CD4-positive, alpha-beta T cell treated with Interleukin-17A for 1 hour (primary cell): ENCODE measurements at regions not wholly inside any gene's neighbourhood (a gene's known extent, or its start where the extent isn't known, plus 50 kb on each side); places are given as distances from the start of the nearest gene placed in this dataset.
"Not testable (repeated sequence)": the region's sequence is repeated elsewhere in the genome, so short reads cannot be mapped to it uniquely, and the experiment has no call there.

Source experiments
- DNase-seq: peaks from one replicate; pipeline ENCODE4 v3.0.0-alpha.2; 2020

DNA sequence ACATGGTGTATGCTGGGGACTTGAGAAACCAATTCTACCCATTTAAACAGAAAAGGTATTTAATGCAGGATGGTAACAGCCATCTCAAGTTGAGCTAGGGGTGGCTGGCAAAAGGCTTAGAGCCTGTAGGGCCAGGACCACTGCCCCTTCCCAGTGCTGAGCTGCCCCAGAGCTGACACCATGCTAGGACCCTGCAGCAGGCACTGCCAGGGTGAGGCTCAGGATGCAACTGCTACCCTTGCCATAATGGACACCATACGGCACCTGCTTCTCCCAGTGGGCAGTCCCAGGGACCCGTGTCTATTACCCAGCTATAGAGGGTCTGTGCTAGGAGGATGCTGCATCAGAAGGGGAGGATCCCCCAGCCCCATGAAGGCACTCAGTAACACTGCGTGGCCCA lies 160.7 kb upstream of the ADCY1 start:
- no peak for DNase-seq

DNA sequence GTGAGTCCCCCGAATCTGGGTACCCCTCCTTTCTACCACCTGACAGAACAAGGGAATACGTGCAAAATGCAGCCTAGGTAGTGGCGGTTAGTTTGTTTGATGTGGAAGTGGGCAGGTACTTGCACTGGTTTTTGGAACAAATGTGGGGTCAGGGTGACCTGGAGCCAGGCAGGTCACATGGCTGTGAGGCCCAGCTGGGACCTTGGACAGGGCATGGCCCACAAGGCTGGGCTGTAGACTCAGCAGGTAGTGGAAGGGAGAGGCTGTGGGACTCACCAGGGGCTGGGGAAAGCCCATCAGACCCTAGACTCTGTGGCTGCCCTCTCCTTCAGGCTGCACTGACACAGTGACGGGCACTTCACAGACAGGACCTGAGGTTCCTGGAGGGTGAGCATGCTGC lies 159.9 kb upstream of the ADCY1 start:
- DNase-seq, result no peak

DNA sequence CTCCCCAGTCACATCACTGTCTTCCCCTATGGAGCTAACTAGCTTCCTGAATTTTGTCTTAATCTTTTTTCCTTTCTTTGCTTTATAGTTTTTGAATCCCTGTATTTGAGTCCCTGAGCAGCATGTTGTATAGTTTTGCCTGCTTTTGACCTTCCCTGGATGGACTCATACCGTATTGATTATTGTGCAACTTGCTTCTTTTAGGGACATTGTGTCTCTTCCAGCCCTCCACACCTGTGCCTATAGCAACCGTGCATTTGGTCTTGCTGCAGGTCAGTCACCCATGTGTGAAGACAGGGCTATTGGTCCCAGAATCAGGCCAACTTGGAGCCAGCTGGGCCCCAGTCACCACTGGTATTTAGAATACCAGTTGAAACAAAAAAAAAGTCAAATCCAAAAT lies 158.9 kb upstream of the ADCY1 start:
- DNase-seq, result no peak

DNA sequence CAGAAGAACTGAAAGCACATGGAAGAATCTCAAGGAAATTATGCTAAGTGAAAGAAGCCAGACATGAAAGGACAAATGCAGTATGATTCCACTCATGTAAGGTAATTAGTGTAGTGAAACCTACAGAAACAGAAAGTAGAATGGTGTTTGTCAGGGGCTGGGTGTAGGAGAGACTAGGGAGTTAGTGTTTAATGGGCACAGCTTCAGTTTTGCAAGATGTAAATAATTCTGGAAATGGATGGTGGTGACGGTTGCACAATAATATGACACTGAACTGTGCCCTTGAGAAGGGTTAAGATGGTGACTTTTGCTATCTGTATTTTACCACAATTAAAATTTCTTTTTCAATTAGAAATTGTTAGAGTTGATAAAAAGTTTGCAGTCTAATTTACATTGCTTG lies 157.3 kb upstream of the ADCY1 start:
- no peak for DNase-seq

DNA sequence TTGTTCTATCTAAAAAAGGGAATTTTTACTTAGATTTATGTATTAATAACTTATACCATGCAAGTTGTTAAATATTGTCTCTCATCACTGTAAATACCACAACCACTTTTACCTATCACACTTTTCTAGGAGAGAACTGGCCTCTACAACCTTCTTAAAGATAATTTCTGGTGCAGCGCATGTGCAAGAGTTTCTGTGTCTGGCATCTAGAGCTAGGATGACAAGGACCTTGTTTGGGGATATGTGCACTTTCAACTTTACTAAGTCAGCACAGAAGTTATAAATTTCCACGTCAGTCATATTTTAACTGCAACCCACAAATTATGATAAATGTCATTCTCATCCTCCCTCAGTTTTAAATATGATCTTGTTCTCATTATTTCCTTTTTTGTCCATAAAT lies 156.9 kb upstream of the ADCY1 start:
- DNase-seq, result no peak

DNA sequence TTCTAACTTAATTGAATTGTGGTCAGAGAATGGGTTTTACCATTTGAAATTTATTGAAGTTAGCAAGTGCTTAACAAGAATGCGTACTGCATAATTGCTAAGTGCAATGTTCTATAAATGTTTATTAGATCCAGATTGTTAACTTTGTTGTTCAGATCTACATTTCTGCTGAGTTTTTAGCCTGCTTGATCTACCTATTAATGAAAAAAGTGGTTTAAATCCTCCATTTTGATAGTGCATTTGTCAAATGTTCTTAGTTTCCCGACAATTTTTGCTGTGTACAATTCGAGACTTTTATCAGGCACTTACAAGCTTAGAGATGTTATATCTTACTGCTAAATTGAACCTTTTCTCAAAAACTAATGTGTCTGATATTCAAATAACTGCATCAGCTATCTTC lies 156.4 kb upstream of the ADCY1 start:
- no peak for DNase-seq

DNA sequence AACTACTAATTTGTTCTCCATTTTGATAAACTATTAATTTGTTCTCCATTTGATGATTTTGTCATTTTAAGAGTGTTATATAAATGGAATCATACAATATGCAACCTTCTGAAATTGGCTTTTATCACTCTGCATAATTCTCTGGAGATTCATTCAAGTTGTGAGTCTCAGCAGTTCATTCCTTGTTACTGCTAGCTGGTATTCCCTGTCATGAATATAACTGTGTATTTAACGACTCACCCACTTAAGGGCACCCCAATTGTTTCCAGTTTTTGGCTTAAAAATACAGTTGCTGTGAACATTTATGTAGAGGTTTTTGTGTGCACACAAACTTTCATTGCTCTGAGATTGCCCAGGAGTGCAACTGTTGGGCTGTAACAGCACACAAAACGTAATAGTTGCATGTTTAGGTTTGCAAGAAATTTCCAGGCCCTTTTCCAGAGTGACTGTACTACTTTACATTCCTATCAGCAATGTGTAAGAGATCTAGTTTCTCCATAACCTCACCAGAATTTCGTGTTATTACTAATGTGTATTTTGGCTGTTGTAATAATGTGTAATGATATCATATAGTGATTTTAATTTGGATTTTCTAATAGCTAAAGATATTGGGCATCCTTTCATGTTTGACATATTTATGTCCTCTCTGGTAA lies 153.2 kb upstream of the ADCY1 start:
- no peak for DNase-seq

DNA sequence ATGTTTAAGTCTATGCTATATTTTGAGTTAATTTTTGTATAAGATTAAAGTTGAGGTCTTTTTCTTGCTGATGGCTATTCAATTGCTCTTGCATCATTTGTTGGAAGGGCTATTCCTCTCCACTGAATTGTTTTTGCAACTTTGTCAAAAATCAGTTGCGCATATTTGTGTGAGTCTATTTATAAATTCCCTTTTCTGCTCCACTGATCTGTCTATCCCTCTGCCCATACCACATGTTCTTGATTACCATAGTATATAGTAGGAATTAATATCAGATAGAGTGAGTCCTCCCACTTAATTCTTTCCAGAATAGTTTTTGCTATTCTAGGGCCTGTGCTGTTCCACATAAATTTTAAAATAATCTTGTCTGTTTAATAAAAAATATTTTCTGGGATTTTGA lies 152.4 kb upstream of the ADCY1 start:
- no peak for DNase-seq

DNA sequence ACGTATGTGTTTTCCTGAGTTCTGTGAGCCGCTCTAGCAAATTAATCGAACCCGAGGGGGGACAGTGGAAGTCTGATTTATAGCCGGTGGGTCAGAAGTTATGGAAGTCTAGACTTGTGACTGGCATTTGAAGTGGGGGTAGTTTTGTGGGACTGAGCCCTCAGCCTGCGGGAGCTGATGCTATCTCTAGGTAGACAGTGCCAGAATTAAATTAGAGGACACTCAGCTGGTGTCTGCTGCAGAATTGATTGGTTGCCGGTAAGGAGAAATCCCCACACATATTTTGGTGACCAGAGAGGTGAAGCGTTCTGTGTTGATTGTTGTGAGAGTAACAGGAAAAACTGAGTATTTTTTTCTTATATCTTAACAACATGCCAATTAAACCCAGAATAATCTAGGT lies 143.8 kb upstream of the ADCY1 start:
- no peak for DNase-seq

DNA sequence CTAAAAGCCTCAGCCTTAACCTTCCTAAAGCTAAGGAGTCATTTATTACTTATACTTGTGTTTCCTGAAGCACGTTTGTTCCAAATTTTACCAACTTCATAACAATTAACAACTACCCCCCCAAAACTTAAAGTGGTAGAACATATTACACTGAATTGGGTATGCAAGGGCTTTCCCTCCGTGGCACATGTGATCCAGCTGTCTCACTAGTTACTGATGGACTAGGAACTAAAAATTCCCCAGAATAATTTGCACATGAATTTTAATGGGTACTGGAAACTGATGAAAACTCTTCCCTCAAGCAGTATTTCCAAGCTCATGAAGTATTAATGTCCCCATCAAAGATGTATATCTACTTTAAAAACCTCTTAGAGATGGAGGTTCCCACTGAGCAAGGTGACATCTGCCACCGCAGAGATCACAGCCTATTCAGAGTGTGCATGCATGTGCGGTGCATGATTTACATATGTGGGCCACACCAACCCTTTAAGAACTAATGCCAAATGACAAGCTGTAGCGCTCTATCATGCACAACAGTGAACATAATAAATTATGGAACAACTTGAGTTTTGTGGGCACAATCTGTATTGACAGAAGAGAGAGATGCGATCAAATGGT lies 139.9 kb upstream of the ADCY1 start:
- DNase-seq, result no peak

DNA sequence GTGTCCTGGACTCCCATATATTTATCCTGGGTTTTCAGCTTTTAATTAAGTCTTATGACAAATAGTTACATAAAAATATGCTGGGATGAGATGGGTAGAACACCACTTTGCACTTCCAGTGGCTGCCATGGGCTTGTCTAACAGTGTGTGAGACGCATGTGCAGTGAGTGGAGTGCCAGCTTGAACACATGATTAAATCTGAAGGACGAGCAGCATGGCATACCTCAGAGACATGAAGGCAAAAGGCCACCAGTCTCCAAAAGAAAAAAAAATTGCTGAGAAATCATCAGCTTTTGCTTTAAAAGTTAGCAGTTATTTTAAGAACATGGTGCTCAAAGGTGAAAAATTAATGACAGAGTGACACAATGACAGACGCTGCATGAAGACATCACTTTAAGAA lies 139.0 kb upstream of the ADCY1 start:
- DNase-seq, result no peak

DNA sequence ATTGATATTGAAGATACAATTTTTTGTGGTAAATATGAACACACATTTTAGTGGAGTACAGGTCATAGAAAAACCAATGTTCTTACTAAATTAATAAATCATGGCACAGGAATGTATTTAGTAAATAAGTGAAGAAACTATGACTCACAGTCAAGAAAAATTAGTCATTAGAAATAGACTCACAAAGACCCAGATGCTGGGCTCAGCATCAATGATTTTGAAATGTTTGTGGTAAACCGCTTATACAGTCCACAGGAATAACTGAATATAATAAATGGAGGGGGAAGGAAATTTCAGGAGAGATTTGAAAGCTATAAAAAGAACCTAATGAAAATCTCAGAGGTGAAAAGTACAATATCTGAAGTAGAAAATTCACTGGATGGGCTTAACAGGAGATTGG lies 138.3 kb upstream of the ADCY1 start:
- DNase-seq, result no peak

DNA sequence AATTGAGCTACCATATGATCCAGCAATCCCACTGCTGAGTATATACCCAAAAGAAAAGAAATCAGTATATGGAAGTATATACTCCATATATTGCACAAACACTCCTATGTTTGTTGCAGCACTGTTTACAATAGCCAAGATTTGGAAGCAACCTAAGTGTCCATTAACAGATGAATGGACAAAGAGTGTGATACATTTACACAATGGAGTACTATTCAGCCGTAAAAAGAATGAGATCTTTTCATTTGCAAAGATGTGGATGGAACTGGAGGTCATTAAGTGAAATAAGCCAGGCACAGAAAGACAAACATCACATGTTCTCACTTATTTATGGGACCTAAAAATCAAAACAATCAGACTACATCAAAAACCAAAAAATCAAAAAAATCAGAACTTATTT lies 133.4 kb upstream of the ADCY1 start:
- DNase-seq, result not testable (repeated sequence)

DNA sequence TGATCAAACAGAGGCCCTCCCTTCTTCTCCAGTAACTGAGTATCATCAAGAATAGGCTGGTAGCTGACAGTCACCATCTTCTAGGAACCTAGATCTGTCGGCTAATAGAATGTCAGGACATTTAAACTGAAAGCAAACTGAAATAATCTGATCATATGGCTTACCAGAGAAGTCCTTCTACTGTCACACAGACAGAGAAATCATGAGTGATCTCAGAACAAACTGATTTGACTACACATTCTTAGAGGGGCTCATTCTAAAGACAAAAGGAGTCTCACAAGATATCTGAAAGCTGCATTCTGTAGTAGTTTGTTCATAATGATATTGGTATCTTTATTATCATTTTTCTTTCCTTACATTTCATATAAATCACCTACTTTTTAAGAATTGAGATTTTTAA lies 130.9 kb upstream of the ADCY1 start:
- DNase-seq, result no peak

DNA sequence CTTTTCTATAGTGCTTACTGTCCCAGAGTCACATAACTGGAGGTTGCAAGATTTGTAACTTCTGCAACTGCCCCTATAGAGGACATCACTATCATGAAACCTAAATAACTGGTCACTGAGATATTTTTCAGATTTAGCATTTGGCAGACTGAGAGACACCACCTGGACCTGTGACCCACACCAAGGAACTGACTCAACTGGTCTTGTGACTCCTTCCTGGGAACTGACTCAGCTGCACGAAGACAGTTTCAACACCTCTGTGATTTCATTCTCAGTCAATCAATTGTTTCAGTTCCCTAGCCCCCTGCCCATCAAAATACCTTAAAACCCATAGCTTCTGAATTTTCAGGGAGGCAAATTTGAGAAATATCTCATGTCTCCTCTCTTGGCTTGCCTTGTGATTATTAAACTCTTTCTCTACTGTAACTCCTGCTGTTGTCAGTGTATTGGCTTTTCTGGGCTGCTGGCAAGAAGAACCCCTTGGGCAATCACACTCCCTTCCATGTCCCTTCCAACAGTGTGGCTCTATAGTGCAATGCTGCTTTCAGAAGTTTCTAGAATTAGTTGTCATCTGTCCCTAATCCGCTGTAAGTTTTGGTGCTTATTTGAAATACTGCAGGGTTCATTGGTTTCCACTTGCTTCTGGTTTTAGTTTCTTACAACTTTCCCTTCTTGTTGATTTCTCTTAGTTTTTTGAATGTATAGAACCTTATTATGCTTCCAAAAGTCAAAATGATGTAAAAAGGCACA lies 127.8 kb upstream of the ADCY1 start:
- no peak for DNase-seq

DNA sequence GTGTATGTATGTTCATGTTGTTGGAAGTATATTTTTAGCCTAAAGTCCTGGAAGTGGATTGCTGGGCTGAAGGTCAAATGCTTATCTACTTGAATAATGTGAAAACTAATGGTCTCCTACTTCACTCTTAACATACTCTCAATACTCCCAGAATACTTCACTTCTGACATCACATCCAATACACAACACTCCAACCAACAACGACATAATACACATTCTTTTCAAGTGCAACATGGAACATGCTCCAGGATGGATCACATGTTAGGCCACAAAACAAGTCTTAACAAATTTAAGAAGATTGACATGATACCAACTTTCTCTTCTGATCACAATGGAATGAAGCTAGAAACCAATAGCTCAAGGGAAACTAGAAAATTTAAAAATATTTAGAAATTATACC lies 126.9 kb upstream of the ADCY1 start:
- DNase-seq, result no peak

DNA sequence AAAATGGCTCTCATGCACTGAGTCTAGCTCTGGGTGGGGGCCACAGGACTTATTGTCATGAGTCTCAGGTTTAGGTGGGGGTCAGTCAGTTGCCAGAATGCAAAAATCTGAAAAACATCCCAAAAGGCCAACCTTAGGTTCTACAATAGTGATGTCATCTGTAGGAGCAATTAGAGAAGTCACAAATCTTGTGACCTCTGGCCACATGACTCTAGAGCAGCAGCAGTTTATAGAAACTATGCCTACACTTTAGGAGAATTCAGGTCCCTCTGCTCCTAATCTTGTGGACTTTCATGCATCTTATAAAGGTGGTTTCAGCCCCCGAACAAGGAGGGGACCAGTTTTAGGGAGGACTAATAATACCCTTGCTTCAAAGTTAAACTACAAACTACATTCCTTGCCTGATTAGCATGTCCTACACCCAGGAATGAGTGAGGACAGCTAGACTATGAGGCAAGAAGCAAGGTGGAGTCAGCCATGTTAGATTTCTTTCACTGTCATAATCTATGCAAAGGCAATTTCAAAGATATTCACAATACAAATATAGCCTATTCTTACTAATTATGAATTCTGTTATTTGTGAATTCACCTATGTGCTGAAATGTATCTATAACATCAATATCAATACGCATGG lies 123.5 kb upstream of the ADCY1 start:
- DNase-seq, result no peak

DNA sequence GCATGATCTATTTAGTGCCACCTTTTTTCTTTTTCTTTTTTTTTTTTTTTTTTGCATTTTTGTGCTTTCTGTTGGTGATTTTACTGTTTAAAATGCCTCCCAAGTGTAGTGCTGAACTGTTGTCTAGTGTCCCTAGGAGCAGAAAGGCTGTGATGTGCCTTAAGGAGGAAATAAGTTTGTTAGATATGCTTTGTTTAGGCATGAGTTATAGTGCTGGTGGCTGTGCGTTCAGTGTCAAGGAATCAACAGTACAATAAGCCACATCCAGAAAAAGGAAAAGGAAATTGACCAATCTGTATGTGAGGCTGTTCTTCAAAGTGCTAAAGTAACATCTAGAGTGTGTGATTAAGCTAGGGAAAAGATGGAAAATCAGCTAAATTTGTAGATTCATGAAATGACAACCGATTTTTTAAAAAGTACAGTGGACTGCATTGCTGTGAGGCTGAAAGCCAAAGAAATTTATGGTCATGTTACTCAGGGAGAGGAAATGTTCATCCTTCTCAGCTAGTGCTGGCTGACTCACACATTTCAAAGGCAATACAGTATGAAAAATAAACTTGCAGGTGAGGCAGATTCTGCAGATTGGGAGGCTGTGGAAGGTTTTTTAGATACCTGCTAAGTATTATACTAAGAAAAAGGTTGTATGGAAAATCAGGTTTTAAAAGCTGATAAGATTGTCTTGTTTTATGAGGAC lies 122.7 kb upstream of the ADCY1 start:
- DNase-seq, result no peak

DNA sequence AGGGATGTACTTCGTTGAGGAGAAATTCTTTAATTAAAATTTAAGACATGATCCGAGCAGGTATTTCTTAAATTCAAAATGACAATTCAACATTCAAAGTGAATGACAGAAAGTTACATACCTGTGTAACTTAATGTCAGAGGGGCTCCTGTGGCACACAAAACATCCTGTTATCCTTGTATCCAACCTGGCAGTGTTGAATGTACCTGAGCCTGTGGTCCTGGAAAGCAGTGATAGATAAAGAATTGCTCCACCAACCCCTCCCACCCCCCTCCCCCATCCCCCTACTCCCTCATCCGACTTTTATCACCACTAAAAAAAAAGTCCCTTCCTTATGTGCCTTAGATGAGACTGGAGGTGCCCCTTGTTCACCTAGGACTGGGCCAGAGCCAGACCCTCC lies 119.4 kb upstream of the ADCY1 start:
- DNase-seq, result no peak

DNA sequence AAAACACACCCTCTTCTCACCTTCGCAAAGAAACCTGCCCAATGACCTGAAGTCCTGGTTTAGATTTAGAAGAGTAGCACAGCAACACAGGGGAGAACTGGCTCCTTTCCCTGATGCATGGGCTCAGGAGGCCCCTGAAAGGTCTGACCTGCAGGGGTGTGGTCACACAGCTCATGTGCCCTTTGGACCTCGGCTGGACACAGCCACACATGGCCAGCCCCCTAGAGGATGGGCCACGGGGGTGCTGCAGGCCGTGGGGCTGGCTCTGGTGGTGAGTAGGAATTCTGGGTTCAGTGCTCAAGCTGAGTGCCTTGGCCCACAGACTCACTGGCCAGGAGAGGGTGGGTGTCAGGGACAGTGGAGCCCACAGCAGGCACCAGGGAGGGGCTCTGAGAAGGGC lies 118.5 kb upstream of the ADCY1 start:
- DNase-seq, result no peak

DNA sequence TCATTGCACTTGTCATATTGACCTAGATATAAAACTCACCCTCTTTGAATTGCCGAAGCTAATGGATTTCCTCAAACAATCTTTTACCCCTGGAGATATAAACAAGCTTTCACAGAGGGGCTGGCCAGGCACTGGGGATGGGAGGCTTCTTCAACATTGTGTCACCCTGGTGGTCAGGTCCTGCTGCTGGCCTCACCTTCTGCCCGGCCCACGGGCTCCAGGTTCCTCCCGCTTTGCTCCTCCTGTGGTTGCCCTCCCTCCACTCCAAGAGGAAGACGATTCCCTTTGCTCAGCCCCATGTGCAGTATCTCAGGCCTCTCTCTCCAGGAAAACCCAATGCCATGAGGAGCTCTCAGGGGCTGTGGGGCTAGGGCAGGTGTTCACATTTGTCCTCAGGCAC lies 118.1 kb upstream of the ADCY1 start:
- DNase-seq, result no peak

DNA sequence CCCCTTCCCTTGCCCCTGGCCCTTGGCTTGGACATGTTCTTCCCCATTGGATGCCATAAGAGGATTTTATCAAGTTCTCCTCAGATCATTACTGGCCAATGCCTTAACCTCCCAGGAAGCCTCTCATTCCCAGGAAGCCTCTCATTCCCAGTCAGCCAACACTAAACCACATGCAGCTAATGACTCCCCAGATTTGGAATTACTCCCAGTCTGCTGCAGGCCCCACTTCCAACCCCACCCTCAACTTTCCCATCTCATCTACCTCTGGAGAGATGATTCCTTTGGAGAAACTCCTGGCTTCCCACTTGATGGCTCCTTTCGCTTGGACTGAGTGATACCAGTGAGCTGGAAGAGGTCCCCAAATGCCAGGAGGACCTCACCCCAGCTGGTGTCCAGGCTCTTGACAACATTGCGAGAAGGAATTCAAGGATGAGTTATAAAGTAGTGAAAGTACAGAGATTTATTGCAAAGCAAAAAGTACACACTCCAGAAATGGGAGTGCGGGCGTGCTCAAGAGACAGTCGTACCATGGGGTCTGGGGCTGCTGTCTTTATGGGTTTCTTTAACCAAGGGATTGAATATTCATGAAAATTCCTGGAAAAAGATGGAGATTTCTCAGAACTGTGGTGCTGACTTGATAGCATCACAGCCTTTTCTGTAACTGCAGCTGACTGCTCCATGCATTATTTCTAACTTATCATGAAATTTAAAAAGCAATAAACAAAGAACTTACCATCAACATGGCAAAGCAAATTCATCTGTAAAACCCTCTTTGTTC lies 117.2 kb upstream of the ADCY1 start:
- DNase-seq, result no peak

DNA sequence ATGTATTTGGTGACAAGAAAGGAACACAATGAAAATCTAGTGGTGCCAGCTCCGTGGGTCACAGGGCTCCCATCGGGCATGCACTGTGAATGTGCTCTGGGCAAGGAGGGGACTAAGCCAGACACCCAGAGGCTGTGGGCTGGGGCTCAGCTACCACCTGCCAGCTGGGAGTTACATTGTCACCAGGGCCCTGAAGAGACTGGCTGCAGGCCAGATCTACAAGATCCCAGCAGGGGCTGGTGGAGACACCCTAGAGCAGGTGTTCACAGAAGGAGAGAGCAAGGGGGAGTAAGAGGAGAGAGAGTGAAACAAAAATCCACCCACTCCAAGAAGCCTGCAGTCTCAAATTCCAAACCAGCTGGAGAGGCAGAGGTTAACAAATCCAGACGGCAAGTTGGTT lies 116.6 kb upstream of the ADCY1 start:
- DNase-seq, result no peak
